HG02943 (cell line): ENCODE measurements at regions not wholly inside any gene's neighbourhood (a gene's known extent, or its start where the extent isn't known, plus 50 kb on each side); places are given as distances from the start of the nearest gene placed in this dataset.

ENCODE experiments used
- ATAC-seq: cut with Tn5 transposase; IDR thresholded peaks from one replicate; pipeline ENCODE4 v1.9.1; 2021; ENCODE audit warnings: mild to moderate bottlenecking, low read depth, moderate library complexity; ENCODE audit not compliant: unreplicated experiment

DNA sequence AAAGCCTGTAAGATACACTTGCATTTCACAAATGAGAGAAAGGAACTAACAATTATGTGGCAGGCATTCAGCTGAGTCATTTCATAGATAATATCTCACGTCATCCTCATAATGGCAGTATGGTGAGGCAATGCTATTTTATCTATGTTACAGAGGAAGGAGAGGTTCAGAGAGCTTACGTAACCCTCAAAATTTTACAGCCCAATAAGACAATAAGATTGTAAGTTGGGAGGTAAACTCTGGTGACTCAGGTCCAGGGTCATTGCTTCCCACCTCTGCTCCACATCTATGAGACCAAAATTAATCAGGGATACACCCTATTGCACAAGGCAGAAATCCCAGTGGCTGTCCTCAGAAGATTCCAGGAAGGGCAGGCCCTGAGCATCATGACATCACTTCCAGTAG is 309.7 kb downstream of the NSG2 start:
- no peak for ATAC-seq

DNA sequence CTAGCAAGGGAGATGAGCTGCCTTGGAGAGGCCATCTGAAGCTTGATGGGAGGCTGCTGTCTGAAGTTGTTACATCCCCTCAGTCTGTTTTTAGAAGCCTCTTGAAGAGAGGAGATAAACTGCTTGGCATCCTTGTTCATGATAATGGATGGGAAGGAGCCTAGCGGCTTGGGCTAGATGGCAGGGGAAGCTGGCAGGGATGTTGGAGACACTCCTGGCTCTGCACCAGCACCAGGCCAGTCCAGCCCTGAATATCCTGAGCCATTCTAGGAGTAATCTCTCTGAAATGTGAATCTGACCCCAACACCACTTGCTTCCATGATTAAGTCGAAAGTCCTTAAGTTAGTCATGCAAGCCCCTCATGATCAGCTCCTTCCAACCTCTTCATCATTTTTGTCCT is 310.5 kb downstream of the NSG2 start:
- ATAC-seq, result no peak

DNA sequence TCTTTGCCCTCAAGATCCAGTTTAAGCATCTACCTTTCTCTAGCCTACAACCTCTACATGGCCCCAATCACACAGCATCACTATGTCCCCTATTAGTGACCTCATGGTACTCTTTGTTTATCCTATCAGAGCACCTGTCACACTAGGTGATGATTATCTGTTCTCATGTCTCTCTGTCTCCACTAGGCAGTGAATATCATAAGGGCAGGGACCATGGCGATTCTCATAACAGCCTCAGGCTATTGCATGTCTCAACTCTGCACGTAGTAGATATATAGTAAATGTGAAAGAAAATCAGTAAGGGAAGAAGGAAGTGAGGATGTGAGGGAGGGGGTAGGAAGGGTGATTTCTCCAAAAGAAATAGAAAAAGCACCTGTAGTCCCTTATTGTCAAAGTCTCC is 311.0 kb downstream of the NSG2 start:
- no peak for ATAC-seq

DNA sequence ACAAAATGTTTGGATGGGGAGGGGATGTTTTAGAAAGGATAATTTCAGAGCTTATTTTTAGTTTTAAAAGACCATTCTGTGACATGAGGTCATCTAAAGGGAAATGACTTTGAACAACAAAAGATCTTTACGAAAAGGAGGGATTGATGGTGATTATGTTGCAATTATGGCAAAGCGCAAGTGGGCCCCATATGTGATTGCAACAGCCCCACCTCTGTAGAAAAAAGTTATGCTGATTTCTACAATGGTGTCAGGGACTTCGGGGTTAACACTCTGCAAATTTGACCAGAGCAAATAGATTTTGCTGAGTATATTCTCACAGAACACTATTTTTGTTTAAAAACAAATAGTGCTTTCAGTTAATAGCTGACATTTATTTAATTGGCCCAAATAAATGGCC is 312.8 kb downstream of the NSG2 start:
- ATAC-seq, result no peak

DNA sequence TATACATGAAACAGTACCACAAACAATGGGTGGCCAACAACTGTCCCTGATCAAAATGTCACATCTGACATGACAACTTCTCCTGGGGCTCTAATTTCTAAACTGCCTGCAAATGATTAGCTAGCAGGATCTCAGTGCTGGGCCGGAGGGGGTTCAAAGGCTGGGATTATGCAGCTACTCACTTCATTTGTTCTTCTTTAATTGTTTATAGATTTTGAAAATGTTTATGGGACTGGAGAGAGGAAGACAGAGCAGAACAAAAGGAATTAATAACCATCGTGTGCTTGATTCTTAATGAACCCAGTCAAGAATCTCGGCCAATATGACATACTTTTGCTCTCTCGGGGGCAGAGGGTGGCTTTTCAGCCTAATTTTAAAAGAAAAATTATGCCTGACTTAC is 313.6 kb downstream of the NSG2 start:
- no peak for ATAC-seq

DNA sequence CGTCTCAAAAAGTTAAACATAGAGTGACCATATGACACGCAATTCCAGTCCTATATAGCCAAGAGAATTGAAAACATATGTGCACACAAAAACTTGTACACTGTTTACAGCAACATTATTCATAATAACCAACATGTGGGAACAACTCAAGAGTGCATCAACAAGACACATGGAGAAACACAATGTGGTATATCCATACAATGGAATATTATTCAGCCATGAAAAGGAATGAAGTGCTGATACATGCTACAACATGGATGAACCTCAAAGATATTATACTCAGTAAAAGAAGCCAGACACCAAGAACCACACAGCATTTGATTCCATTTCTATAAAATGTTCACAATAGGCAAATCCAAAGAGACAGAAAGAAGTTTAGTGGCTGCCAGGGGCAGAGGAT is 317.0 kb downstream of the NSG2 start:
- no peak for ATAC-seq

DNA sequence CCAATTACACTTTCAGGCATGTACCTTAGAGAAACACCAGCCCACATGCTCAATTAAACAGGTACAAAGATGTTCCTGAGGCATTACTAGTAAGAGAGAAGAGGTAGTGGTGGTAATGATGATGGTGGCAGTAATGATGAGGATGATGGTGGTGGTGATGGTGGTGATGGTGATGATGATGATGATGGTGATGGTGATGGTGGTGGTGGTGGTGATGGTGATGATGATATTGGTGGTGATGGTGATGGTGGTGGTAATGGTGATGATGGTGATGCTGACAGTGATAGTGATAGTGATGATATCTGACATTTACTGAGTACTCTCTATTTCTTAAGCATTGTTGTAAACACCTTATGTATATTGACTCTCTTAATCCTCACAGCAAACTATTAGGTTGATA is 318.4 kb downstream of the NSG2 start:
- no peak for ATAC-seq

DNA sequence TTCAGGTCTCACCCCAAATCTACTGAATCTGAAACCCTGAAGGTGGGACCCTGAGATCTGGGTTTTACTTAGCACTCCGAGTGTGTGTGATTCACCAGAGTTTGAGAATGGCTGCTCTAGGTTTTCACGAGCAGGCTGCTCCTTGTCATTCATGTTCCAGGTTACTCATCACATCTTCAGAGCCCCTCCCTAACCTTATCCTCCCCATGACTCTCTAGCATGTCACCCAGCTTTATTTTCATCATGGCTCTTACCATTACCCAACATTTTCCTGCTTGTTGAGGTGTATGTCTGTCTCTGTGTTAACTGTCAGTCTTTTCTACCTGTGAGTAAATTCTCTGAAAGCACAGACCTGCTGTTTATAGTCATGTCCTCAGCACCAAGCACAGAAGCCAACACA is 319.2 kb downstream of the NSG2 start:
- no peak for ATAC-seq

DNA sequence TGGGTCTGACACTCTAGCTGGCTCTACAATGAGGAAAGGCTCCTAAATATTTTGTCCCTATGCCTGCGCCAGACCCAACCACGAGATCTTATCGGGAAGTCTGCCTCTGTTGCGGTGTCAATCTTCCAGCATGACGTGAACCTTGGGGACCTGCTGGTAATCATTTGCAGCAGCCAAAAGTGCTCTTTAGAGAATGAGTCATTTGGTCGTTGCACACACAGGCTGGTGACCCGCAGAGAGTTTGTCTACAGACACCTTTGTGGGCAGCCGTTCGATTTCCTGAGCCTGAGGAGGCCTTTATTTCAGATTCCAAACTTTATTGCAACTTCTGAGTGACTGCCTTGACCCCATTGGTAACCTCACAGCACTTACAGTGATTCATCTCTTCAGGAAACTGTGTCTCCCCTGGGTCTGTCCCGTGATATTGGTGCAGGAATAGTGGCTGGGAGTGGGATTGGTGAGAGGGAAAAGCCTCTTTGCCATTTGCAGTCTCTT is 326.1 kb downstream of the NSG2 start:
- no peak for ATAC-seq

DNA sequence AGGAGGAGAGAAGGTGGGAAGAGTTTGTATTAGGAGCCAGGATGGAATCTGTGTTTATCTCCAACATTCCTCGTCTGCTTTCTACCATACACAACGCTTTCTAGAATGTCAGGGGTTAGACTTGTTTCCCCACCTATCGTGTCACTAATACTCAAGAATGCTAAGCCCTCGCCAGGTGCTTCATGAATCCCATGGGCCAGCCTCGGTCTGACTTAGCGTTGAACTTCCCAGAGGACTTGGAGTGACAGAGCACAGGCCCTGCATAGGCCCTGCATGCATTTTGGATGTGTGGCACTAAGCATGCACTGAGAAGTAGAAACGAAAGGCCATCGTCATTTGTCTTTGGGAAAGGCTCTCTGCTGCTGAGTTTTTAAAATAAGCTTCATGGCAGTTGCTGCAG is 328.7 kb downstream of the NSG2 start:
- no peak for ATAC-seq

DNA sequence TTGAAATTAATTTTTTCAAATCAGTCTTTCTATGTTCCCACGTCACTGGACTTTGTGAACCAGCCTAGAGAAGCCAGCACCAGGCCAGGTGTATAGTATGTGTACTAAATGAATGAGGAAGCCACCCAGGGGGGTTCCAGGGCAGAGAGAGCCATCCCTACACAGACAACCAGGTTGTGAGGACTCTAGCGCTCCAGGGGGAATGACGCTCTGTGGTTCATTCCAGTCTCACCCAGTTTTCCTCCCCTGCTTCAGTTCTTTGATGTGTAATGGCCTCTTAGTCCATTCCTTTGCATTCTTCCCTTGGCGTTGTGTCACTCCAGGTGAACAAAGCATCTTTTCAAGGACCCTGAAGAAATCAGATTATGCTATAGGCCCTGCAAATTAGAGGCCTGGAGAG is 330.6 kb downstream of the NSG2 start:
- ATAC-seq, result no peak

DNA sequence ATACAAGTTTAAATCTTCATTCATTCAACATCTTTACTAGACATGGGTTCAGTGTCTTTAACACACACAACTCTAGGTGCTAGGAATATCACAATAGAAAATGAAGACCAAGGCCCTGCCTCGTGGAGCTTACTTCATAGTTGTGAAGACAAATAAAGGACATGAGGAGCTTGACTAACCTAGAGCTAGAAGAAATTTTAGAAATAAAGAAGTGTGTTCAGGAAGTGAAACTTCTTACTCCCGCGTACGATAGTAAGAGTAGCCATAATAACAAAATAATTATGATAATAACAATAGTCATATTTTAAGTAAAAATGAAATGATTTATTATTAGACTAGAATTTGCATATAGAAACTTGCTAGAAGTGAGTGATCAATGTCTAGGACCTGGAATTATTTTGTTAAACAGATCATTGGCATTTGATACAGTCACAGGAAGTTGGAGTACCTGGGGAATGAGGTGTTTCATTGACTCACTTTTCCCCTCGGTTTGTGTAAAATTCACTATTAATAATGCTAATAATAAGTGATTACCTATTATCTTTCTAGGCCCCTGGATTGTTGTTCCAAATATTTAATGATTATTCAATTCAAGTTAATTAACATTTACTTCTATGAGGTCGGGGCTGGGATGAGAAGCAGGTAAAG is 331.3 kb downstream of the NSG2 start:
- no peak for ATAC-seq

DNA sequence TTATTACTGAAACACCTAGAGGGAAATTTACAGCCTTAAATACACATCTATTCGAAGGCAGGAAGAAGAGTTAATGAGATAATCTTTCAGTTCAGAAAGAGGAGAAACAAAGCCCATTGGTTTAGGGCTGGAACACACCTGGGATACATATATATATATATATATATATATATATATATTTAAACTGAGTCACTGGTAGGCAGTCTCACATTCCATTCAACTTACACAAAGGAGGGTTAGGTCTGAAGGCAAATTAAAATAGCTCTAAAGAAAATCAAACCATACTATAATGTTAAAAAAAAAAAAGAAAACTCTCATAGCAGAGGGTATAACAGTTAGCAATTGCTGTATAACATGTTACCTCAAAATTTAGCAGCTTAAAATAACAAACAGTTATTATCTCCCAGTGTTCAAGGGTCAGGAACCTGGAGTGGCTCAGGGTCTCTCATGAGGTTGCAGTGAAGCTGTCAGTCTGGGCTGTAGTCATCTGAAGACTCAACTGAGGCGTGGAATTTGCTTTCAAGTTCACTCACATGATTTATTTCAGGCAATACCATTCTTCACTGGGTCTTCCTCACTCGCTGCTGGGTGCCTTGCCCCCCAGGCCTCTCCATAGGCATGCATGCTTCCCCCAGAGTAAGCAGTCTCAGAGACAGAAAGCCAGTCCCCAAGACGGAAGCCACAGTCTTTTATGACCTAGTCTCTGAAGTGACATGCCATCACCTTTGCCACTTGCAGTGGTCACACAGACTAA is 332.8 kb downstream of the NSG2 start:
- ATAC-seq, result no peak

DNA sequence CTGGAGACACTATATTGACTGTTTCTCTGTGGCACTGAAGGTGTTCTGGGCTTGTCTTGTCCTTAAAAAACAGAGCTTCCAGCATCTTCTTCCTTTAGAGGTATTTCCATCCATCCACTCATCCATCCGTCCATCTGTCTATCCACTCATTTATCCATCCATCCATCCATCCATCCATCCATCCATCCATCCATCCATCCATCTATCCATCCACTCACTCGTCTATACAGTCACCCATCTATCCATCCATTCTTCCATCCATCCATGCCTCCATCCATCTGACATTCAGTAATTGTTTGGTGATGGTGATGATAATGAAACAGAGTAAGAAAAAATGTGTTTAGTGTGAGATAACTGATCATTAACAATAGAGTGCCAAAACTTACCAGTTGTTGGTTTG is 334.8 kb downstream of the NSG2 start:
- ATAC-seq, result no peak

DNA sequence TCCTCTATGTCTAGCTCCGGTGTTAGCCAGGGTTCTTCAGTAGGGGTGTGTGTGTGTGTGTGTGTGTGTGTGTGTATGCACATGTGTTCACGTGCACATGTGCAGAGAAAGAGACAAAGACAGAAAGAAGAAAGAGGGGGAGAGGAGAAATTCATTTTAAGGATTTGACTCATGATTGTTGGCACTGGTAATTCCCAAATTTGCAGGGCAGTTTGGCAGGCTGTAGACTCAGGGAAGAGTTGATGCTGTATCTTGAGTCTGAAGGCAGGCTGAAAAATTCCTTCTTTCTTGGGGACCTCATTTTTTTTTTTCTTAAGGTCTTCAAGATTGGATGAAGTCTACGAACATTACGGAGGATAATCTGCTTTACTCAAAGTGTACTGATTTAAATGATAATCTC is 335.7 kb downstream of the NSG2 start:
- ATAC-seq, result no peak

DNA sequence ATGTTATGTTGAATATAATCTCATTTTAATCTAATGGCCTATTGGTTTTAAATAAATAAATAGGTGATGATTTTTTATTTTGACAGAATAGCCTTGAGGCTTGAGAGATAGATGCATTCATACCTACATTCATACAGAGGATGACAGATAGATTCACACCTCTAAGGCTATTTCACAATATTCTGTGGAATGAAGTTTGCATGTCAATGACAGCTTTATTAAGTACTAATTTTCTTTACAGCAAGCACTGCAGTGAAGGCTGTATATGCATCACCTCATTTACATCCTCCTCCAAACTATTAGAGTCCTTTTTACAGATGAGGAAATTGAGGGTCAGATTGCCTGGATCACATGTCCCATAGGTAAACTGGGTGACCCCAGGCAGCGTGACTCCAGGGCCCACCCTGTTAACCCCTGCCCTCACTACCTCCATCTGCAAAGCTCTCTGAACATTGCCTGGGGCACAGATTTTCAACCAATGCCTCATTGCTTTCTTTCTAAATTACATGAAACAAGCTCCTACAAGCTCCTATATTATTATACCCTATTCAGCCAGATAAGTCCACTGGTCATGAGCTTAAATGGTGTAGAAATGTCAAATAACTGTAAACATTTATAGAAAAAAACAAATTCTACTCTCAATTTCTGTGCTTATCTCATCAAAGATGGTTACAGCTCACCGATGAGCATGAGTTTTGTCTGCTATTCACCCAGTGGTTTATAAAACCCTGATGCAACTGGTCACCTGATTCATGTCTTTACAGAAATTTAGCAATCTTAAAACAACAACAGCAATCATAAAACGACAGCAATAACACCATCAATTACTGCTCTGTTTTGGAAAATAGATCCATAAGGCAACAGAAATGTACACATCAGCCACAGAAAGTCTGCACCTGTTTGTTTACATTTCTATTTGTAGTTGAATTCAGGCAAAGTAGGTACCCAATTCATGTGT is 338.0 kb downstream of the NSG2 start:
- ATAC-seq, result no peak

DNA sequence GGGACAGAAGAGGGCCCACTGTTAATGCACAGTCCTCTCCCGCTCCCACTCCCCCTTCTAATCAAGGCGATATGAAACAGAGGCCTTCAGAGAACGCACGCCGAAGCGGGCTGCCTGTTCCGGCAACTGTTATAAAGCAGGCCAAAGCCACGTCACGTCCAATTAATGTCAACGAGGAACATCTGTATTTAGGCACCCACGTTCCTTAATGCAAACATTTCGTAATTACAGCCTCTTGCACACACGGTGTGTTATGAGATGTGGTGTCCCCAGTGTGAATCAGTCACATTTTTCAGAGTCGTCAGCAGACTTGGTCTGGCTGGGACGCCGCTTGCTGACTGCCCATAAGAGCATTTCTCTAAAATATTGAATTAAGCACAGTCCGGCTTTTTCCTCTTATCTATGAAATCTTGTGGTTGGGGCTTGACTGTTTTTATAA is 339.0 kb downstream of the NSG2 start:
- no peak for ATAC-seq

DNA sequence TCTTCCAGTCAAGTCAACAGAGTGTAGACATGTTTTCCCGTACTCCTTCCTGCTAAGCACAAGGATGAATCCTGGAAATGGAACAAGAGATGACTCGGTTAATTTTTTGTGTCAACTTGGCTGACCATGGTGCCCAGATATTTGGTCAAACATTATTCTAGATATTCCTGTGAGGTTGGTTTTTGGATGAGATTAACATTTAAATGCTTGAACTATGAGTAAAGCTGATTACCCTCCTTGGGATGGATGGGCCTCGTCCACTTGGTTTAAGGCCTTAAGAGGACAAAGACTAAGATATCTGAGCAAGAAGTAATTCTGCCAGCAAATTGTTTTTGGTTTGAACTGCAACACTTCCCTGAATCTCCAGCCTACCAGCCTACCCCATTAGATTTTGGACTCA is 338.1 kb upstream of the MSX2 start:
- ATAC-seq, result no peak

DNA sequence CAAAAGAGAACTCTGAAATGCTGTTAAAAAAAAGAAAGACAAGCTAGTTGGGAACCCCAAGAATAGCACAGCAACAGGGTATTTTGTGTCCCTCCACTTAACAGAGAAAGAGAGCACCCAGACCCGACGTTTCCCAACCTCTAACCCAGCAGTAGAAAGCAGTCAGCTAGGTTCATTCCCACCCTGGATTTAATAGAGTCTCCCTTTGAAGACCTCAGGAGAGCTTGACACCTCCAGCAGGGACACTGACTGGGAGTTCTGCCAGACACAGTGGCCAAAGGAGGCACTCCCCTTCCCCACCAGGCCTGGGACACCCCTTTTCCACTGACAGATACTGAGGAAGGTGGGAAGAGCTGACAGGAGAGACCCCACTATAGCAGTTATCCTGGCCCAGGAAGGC is 337.5 kb upstream of the MSX2 start:
- no peak for ATAC-seq

DNA sequence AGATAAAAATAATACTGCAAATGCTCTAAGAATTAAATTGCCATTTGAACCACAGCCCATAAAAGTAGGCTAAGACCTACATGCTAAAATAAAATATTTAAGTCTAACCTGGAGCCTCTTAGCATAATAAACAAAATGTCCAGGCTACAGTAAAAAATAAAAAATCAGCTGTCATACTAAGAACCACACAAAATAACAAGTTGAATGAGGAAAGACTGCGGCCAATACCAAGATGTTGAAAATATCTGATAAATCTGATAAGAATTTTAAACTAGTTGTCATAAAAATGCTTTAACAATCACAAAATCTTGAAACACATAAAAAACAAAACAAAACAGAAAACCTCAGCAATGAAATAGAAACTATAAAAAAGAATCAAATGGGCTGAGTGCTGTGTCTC is 336.9 kb upstream of the MSX2 start:
- ATAC-seq, result no peak

DNA sequence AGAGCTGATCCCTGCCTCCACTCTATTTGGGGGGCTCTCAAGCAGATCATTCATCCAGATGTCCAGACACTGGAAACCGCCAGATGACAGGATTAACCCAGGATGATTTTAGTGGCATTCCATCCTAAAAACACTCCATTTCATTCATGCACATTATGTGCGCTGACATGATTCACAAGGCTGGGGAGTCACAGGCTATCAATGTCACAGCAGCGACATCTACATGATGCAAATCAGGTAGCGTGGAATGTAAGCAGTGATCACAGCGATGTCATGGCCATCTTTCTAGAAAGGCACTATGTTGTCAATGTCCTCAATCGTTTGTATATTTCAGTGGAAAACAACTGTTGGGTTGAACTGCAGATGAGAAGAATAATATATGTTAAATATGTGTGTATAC is 331.5 kb upstream of the MSX2 start:
- ATAC-seq, result no peak
